Prostate gland (tissue), 2 donors: ENCODE measurements at regions not wholly inside any gene's neighbourhood (a gene's known extent, or its start where the extent isn't known, plus 50 kb on each side); places are given as distances from the start of the nearest gene placed in this dataset.

ENCODE experiments used
- DNase-seq: peaks from one replicate; pipeline ENCODE4 v3.0.0-alpha.2; 2019; ENCODE audit warnings: low spot score
- H3K27ac ChIP-seq, 2 donors: fragments of 200-600 bp; sonication (generic); 2 replicates each; pipeline ENCODE4 v1.5.1; 2017 to 2019
- H3K27me3 ChIP-seq: fragments of 200-600 bp; sonication (generic); replicated peaks from 2 replicates; pipeline ENCODE4 v1.5.1; 2019; ENCODE audit not compliant: insufficient read depth
- H3K36me3 ChIP-seq, 2 donors: fragments of 200-600 bp; sonication (generic); 1 replicate in 1 of 2; 2 replicates in 1 of 2; pipeline versions ENCODE4 v1.5.1 to v1.8.1; 2017 to 2019
- H3K4me1 ChIP-seq: fragments of 200-600 bp; sonication (generic); replicated peaks from 2 replicates; pipeline ENCODE4 v1.5.1; 2019
- H3K4me3 ChIP-seq, 2 donors: fragments of 200-600 bp; sonication (generic); 2 replicates each; pipeline ENCODE4 v1.5.1; 2017 to 2019
- H3K9me3 ChIP-seq: fragments of 200-600 bp; sonication (generic); 2 replicates; pipeline ENCODE4 v1.5.1; 2017
- CTCF ChIP-seq, 4 experiments: fragments of 200-600 bp in 2 of 4; fragments of 450-650 bp in 2 of 4; sonication (generic) in 2 of 4; IDR thresholded peaks; 1 replicate in 3 of 4; 2 replicates in 1 of 4; pipeline ENCODE4 v1.5.1; 2016 to 2019; ENCODE audit warnings: antibody characterized with exemption in 4 of 4, mild to moderate bottlenecking in 2 of 4, moderate library complexity in 2 of 4
- POLR2A ChIP-seq: fragments of 450-650 bp; IDR thresholded peaks from one replicate; pipeline ENCODE4 v1.6.1; 2016; ENCODE audit warnings: antibody characterized with exemption, mild to moderate bottlenecking
- POLR2AphosphoS5 ChIP-seq: sonication (generic); formaldehyde crosslinking; IDR thresholded peaks from one replicate; pipeline ENCODE4 v1.6.1; 2017; ENCODE audit warnings: antibody characterized with exemption
- WGBS: methylation state at CpG from one replicate; pipeline ENCODE4 v1.1.5; 2018; 5-methylcytosine and 5-hydroxymethylcytosine counted together
- intact Hi-C: fragments of 100-400 bp; cut with DNase I; formaldehyde crosslinking; loops from one replicate; pipeline ENCODE4 v1.14.2; 2022

GRCh38 chr4:127239902-127240763, 392.6 kb upstream of the INTU start:
- H3K27ac ChIP-seq: no peak overlapping the region
- no peak overlapping the region for H3K4me3 ChIP-seq
- H3K27me3 ChIP-seq: no peaks in the 10 kb centered on the region
- no peaks in the 10 kb centered on the region for H3K36me3 ChIP-seq
- TF ChIP-seq CTCF (IDR thresholded peaks at IDR 0.05) (no peak), POLR2AphosphoS5 (no peak), POLR2A (no peak)
- no peak for DNase-seq
- no peaks in the 10 kb centered on the region for H3K9me3 ChIP-seq
- H3K4me1 ChIP-seq: no peaks in the 10 kb centered on the region
- 82% methylated on average over 7 of the region's 7 CpGs for WGBS
- intact Hi-C loops: no loop called here

GRCh38 chr4:127240764-127241105, 392.0 kb upstream of the INTU start:
- Histone ChIP-seq H3K4me1 (no peaks in the 10 kb centered on the region), H3K9me3 (no peaks in the 10 kb centered on the region), H3K27ac (no peak overlapping the region), H3K36me3 (no peaks in the 10 kb centered on the region), H3K27me3 (no peaks in the 10 kb centered on the region), H3K4me3 (no peak overlapping the region)
- intact Hi-C loops: no loop called here
- 80% methylated on average over 2 of the region's 2 CpGs for WGBS
- TF ChIP-seq POLR2A: no peak
- no peak for TF ChIP-seq POLR2AphosphoS5
- TF ChIP-seq CTCF (IDR thresholded peaks at IDR 0.05): no peak
- DNase-seq: no peak

GRCh38 chr4:127244515-127244914, 388.2 kb upstream of the INTU start:
- H3K9me3 ChIP-seq: no peaks in the 10 kb centered on the region
- DNase-seq: no peak
- H3K36me3 ChIP-seq: no peaks in the 10 kb centered on the region
- intact Hi-C loops: no loop called here
- no peak overlapping the region for H3K4me3 ChIP-seq
- H3K27ac ChIP-seq: no peak overlapping the region
- no peaks in the 10 kb centered on the region for H3K27me3 ChIP-seq
- 88% methylated on average over 5 of the region's 5 CpGs for WGBS
- H3K4me1 ChIP-seq: no peaks in the 10 kb centered on the region
- TF ChIP-seq POLR2AphosphoS5 (no peak), POLR2A (no peak), CTCF (IDR thresholded peaks at IDR 0.05) (no peak)

GRCh38 chr4:127246963-127247952, 385.5 kb upstream of the INTU start:
- 93% methylated on average over 6 of the region's 6 CpGs for WGBS
- H3K4me3 ChIP-seq: no peak overlapping the region
- intact Hi-C loops: no loop called here
- no peaks in the 10 kb centered on the region for H3K27me3 ChIP-seq
- TF ChIP-seq POLR2AphosphoS5: no peak
- no peak for TF ChIP-seq POLR2A
- TF ChIP-seq CTCF (IDR thresholded peaks at IDR 0.05): no peak
- H3K36me3 ChIP-seq: no peaks in the 10 kb centered on the region
- H3K9me3 ChIP-seq: no peaks in the 10 kb centered on the region
- no peak overlapping the region for H3K27ac ChIP-seq
- H3K4me1 ChIP-seq: no peaks in the 10 kb centered on the region
- no peak for DNase-seq
